ENCODE measurements at regions not wholly inside any gene's neighbourhood (a gene's known extent, or its start where the extent isn't known, plus 50 kb on each side); places are given as distances from the start of the nearest gene placed in this dataset.
"Not testable (repeated sequence)": the region's sequence is repeated elsewhere in the genome, so short reads cannot be mapped to it uniquely, and the experiment has no call there.

DNA sequence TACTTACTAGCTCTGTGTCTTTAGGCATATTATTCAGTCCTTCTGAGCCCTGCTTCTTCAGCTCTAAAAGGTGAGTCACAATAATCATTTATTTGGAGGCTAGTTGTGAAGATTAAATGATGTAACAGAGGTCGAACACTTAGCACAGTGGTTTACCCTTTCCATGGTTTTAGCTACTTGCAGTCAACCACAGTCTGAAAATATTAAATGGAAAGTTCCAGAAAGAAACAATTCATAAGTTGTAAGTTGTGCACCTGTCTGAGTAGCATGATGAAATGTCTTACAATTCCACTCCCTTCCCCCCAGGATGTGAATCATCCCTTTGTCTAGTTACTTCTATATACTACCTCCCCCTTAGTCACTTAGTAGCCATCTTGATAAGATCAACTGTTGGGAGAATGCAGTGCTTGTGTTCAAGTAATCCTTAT is 217.6 kb upstream of the THUMPD2 start:
- H3K36me3 ChIP-seq (ENCODE audit: control insufficient read depth, insufficient read depth, low read length, severe bottlenecking): no peaks in the 10 kb centered on the region
- H3K9ac ChIP-seq (ENCODE audit: low read length): no peak overlapping the region
- H3K9me3 ChIP-seq (ENCODE audit: control insufficient read depth, low read length): no peaks in the 10 kb centered on the region
- peaks cover 3% of the 10 kb centered on the region for H3K4me1 ChIP-seq (ENCODE audit: control insufficient read depth, insufficient read depth, low read length)
- no peak for DNase-seq (ENCODE audit: low read depth)
- H3K27me3 ChIP-seq (replicated peaks; ENCODE audit: control insufficient read depth, insufficient read depth, low read length): no peaks in the 10 kb centered on the region
- H3K4me3 ChIP-seq (ENCODE audit: low read length): no peak overlapping the region

DNA sequence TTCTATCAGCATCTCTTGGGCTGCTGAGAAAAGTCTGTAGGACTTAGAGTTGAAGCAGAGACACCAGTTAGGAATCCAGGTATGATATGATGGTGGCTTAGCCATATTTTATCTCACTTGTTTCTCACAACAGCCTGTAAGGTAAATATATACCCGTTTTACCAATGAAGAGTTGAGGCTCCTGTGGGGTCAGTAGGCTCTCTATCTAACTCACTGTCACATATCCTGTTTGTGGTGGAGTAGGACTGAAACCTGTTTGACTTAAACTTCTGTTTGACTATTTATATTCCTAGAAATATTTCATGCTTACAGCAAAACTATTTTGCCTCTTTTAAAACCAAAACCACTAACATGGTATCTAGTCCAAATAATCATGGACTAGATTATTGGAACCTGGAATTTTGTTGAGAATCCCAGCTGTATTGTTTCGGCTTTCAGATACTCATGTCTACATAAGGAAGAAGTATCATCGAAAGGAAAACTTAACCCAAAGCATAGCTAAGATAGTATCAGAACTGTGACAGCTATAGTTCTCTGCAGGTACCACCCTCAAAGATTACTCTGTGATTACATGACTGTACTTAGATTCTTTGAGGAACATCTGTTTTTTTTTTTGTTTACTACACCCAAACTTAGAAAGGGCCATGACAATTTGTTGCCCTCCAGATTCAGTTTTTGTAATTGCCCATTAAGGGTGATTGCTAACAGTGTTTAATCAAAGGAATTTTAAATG is 216.1 kb upstream of the THUMPD2 start:
- H3K4me3 ChIP-seq (ENCODE audit: low read length): no peak overlapping the region
- no peaks in the 10 kb centered on the region for H3K9me3 ChIP-seq (ENCODE audit: control insufficient read depth, low read length)
- DNase-seq (ENCODE audit: low read depth): no peak

DNA sequence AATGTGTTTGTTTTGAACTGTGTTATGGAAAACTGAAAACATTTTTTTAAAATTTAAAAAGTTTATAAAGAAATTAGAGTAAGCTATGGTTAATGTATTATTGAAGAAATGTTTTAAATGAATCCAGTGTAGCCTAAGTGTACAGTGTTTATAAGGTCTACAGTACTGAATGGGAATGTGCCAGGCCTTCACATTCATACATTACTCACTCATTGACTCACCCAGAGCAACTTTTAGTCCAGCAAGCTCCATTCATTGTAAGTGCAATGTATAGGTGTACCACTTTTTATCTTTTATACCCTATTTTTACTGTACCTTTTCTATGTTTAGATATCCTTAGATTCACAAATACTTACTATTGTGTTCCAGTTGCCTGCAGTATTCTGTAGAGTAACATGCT is 215.1 kb upstream of the THUMPD2 start:
- no peaks in the 10 kb centered on the region for H3K36me3 ChIP-seq (ENCODE audit: control insufficient read depth, insufficient read depth, low read length, severe bottlenecking)
- peaks cover 15% of the 10 kb centered on the region for H3K4me1 ChIP-seq (ENCODE audit: control insufficient read depth, insufficient read depth, low read length)
- no peaks in the 10 kb centered on the region for H3K9me3 ChIP-seq (ENCODE audit: control insufficient read depth, low read length)
- H3K27me3 ChIP-seq (replicated peaks; ENCODE audit: control insufficient read depth, insufficient read depth, low read length): no peaks in the 10 kb centered on the region
- H3K4me3 ChIP-seq (ENCODE audit: low read length): no peak overlapping the region
- DNase-seq (ENCODE audit: low read depth): peak; percentile 67
- H3K9ac ChIP-seq (ENCODE audit: low read length): no peak overlapping the region

More for the DNA sequence above, 216.1 kb upstream of the THUMPD2 start:
- H3K36me3 ChIP-seq (ENCODE audit: control insufficient read depth, insufficient read depth, low read length, severe bottlenecking): no peaks in the 10 kb centered on the region
- no peak overlapping the region for H3K9ac ChIP-seq (ENCODE audit: low read length)
- no peaks in the 10 kb centered on the region for H3K27me3 ChIP-seq (replicated peaks; ENCODE audit: control insufficient read depth, insufficient read depth, low read length)
- H3K4me1 ChIP-seq (ENCODE audit: control insufficient read depth, insufficient read depth, low read length): peaks cover 15% of the 10 kb centered on the region

DNA sequence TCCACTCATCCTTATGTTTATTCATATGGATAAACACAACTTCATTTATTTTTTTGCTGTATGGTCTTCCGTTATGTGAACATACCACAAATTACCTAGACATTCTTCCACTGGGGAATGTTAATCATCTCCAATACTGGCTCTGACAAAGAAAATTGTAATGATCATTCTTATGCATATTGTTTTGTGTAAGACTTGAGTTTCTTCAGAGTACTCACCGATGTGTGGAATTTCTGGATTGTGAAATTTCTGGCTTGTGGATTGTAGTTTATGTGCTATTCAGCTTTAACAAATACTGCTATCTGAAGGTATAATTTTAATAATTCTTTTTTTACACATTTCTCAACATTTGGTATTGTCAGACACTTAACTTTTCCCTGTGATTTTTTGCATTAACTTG is 212.2 kb upstream of the THUMPD2 start:
- Histone ChIP-seq H3K4me1 (ENCODE audit: control insufficient read depth, insufficient read depth, low read length) (peaks cover 15% of the 10 kb centered on the region), H3K4me3 (ENCODE audit: low read length) (no peak overlapping the region), H3K9ac (ENCODE audit: low read length) (no peak overlapping the region), H3K36me3 (ENCODE audit: control insufficient read depth, insufficient read depth, low read length, severe bottlenecking) (no peaks in the 10 kb centered on the region), H3K9me3 (ENCODE audit: control insufficient read depth, low read length) (no peaks in the 10 kb centered on the region), H3K27me3 (replicated peaks; ENCODE audit: control insufficient read depth, insufficient read depth, low read length) (no peaks in the 10 kb centered on the region)
- DNase-seq (ENCODE audit: low read depth): peak; percentile 85

DNA sequence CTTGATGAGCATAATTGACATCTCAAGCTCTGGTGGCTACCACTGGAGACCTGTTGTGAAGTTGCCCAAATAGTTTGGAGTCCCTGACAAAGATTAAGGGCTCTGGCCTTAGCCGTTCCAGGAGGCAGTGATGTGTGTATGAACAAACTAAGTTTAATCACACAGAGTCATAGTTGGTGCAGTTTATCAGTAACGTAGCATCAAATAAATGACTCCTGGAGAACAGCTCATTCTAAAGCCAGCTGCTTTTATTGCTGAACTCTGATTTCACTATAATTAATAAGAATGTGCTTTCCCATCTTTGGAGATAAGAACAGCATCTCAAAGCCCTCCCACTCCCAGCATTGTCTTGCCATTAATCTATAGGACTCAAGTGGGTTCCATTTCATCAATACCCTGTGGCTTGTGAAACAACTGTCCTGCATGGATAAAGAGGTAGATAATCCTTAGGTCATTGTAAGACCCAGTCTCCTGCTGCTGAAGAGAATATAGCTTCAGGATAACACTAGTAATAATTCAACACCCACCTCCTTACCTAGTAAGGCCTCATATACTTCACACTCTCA is 211.4 kb upstream of the THUMPD2 start:
- DNase-seq (ENCODE audit: low read depth): peak; percentile 3
- no peaks in the 10 kb centered on the region for H3K27me3 ChIP-seq (replicated peaks; ENCODE audit: control insufficient read depth, insufficient read depth, low read length)

DNA sequence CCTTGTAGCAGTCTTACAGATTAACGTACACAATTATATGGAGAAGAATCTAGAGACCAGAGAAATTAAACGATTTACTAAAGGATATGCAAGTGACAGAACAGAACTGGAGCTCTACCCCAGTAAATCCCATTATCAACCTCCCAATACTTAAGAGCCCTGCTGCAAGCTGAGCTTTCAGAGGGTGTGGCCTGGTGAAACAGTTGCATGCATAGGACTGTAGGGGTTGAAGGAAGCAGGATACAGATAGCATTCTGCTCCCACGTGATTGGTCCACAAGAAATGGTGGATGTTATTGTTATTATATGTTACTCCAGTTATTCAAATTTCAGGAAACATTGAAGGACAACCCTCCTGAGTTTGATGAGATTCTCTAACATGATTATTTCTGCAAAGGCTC is 210.8 kb upstream of the THUMPD2 start:
- H3K9ac ChIP-seq (ENCODE audit: low read length): no peak overlapping the region
- no peak for DNase-seq (ENCODE audit: low read depth)

More for the DNA sequence above, 211.4 kb upstream of the THUMPD2 start:
- Histone ChIP-seq H3K9ac (ENCODE audit: low read length) (no peak overlapping the region), H3K4me3 (ENCODE audit: low read length) (no peak overlapping the region), H3K4me1 (ENCODE audit: control insufficient read depth, insufficient read depth, low read length) (peaks cover 15% of the 10 kb centered on the region), H3K36me3 (ENCODE audit: control insufficient read depth, insufficient read depth, low read length, severe bottlenecking) (no peaks in the 10 kb centered on the region), H3K9me3 (ENCODE audit: control insufficient read depth, low read length) (no peaks in the 10 kb centered on the region)

DNA sequence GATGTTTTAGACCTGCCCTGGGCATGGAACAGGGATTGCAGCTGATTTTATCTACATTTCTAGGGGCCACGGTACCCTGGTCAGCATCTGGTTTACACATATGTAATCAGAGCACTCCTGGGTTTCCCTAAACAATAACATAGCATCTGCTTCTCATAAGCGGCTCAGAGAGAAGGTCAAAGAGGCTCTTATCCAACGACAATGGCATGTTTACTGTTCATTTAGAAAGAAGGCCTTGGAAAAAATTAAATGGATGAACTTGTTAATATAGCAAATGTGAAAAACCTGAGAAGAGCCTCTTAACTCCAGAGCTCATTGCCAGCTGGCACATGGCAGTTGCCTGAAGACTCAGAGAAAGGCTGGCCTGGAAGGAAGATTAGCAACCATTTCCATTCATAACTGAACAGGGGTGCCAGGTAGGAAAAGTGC is 202.8 kb upstream of the THUMPD2 start:
- peak; percentile 74 for DNase-seq (ENCODE audit: low read depth)
- Histone ChIP-seq H3K9me3 (ENCODE audit: control insufficient read depth, low read length) (no peaks in the 10 kb centered on the region), H3K4me3 (ENCODE audit: low read length) (no peak overlapping the region), H3K36me3 (ENCODE audit: control insufficient read depth, insufficient read depth, low read length, severe bottlenecking) (no peaks in the 10 kb centered on the region), H3K27me3 (replicated peaks; ENCODE audit: control insufficient read depth, insufficient read depth, low read length) (no peaks in the 10 kb centered on the region), H3K9ac (ENCODE audit: low read length) (no peak overlapping the region), H3K4me1 (ENCODE audit: control insufficient read depth, insufficient read depth, low read length) (no peaks in the 10 kb centered on the region)

More for the DNA sequence above, 210.8 kb upstream of the THUMPD2 start:
- peaks cover 15% of the 10 kb centered on the region for H3K4me1 ChIP-seq (ENCODE audit: control insufficient read depth, insufficient read depth, low read length)
- no peaks in the 10 kb centered on the region for H3K27me3 ChIP-seq (replicated peaks; ENCODE audit: control insufficient read depth, insufficient read depth, low read length)
- no peaks in the 10 kb centered on the region for H3K36me3 ChIP-seq (ENCODE audit: control insufficient read depth, insufficient read depth, low read length, severe bottlenecking)
- H3K9me3 ChIP-seq (ENCODE audit: control insufficient read depth, low read length): no peaks in the 10 kb centered on the region
- H3K4me3 ChIP-seq (ENCODE audit: low read length): no peak overlapping the region

DNA sequence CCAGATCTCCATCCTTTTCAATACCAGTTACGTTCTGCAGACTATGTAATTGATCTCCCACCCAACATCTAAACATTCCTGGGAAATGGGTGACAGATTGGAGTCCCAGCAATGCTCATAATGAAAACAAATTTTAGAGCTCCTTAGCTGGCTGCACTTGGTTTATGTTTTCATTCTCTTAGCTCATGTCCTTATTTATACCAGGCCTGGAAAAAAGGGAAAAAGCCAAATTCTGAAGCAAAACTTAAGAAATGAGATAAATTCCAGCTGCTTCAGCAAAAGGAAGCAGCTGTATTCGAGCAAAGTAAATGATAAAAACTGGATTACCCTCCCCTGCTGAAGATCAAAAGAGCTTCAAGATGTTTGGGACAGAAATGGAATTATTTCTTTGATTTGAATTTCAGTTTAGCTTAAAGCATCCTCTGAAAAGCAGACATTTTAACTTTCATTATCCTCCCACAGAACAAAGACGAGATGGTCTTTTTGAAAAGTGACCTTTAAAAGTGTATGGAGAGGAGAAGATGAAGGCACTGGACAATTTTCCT is 196.5 kb upstream of the THUMPD2 start:
- no peak for DNase-seq (ENCODE audit: low read depth)
- no peaks in the 10 kb centered on the region for H3K36me3 ChIP-seq (ENCODE audit: control insufficient read depth, insufficient read depth, low read length, severe bottlenecking)
- no peaks in the 10 kb centered on the region for H3K27me3 ChIP-seq (replicated peaks; ENCODE audit: control insufficient read depth, insufficient read depth, low read length)
- H3K4me3 ChIP-seq (ENCODE audit: low read length): no peak overlapping the region
- H3K9ac ChIP-seq (ENCODE audit: low read length): no peak overlapping the region
- H3K4me1 ChIP-seq (ENCODE audit: control insufficient read depth, insufficient read depth, low read length): no peaks in the 10 kb centered on the region
- no peaks in the 10 kb centered on the region for H3K9me3 ChIP-seq (ENCODE audit: control insufficient read depth, low read length)

DNA sequence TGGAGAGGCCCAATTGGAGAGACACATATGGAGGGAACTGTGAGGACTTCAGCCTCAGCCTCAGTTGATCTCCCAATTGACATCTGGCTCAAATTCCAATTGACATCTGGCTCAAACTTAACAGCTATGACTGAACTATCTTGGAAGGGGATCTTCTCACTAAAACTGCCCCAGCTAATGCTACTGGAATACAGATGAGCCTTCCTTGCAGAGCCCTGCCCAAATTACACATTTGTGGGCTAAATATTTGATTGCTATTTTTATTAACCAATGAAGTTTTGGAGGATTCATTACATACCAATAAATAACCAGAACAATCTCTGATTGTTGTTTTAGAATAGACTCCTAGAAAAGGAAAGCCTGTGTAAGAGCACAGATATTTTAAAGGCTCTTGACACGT is 189.0 kb upstream of the THUMPD2 start:
- peaks cover 11% of the 10 kb centered on the region for H3K9me3 ChIP-seq (ENCODE audit: control insufficient read depth, low read length)
- no peaks in the 10 kb centered on the region for H3K4me1 ChIP-seq (ENCODE audit: control insufficient read depth, insufficient read depth, low read length)
- DNase-seq (ENCODE audit: low read depth): no peak
- H3K9ac ChIP-seq (ENCODE audit: low read length): no peak overlapping the region
- H3K27me3 ChIP-seq (replicated peaks; ENCODE audit: control insufficient read depth, insufficient read depth, low read length): no peaks in the 10 kb centered on the region
- no peaks in the 10 kb centered on the region for H3K36me3 ChIP-seq (ENCODE audit: control insufficient read depth, insufficient read depth, low read length, severe bottlenecking)
- H3K4me3 ChIP-seq (ENCODE audit: low read length): no peak overlapping the region

DNA sequence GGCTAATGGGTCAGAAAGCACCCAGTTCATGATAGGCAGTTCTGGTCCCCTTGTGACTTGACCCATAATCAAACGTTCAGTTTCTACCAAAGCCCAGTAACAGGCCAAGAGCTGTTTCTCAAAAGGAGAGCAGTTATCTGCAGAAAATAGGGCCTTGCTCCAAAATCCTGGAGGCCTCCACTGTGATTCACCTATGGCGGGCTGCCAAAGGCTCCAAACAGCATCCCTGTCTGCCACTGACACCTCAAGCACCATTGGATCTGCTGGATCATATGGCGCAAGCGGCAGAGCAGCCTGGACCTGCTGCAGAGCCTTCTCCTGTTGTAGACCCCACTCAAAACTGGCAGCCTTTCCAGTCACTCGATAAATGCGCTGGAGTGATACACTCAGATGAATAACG is 181.6 kb upstream of the THUMPD2 start:
- not testable (repeated sequence) for H3K9ac ChIP-seq (ENCODE audit: low read length); H3K4me1 ChIP-seq (ENCODE audit: control insufficient read depth, insufficient read depth, low read length); DNase-seq (ENCODE audit: low read depth); H3K9me3 ChIP-seq (ENCODE audit: control insufficient read depth, low read length); H3K36me3 ChIP-seq (ENCODE audit: control insufficient read depth, insufficient read depth, low read length, severe bottlenecking); H3K4me3 ChIP-seq (ENCODE audit: low read length); H3K27me3 ChIP-seq (replicated peaks; ENCODE audit: control insufficient read depth, insufficient read depth, low read length)

DNA sequence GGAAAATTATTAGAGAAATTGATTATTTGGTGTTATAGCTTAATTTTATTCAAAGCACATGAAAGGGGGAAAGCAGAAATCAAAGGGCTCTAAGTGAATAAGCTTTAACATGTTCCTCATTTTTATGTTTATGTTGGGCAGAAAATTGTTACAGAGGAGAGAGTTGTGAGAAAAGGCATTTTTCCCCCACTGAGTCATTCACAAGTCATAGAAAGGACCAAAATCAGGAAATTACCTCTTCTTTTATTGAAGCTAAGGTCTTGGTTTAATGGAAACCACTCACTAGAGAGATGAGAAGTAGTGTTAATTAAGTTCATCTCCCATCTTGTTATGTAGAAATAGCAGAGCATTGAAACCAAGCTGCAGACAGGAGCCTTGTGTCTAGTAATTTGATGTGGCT is 175.3 kb upstream of the THUMPD2 start:
- Histone ChIP-seq H3K9ac (ENCODE audit: low read length) (no peak overlapping the region), H3K4me1 (ENCODE audit: control insufficient read depth, insufficient read depth, low read length) (no peaks in the 10 kb centered on the region), H3K27me3 (replicated peaks; ENCODE audit: control insufficient read depth, insufficient read depth, low read length) (no peaks in the 10 kb centered on the region), H3K9me3 (ENCODE audit: control insufficient read depth, low read length) (no peaks in the 10 kb centered on the region), H3K4me3 (ENCODE audit: low read length) (no peak overlapping the region), H3K36me3 (ENCODE audit: control insufficient read depth, insufficient read depth, low read length, severe bottlenecking) (no peaks in the 10 kb centered on the region)
- peak; percentile 35 for DNase-seq (ENCODE audit: low read depth)

Data from adipocyte (in vitro differentiated cells).